T1000 (cell line): ENCODE measurements at regions not wholly inside any gene's neighbourhood (a gene's known extent, or its start where the extent isn't known, plus 50 kb on each side); places are given as distances from the start of the nearest gene placed in this dataset.
"Not testable (repeated sequence)": the region's sequence is repeated elsewhere in the genome, so short reads cannot be mapped to it uniquely, and the experiment has no call there.

ENCODE experiments used
- DNase-seq: peaks from one replicate; lab custom pipeline; 2025; ENCODE audit warnings: mixed read lengths; lab: John Stamatoyannopoulos, UW

DNA sequence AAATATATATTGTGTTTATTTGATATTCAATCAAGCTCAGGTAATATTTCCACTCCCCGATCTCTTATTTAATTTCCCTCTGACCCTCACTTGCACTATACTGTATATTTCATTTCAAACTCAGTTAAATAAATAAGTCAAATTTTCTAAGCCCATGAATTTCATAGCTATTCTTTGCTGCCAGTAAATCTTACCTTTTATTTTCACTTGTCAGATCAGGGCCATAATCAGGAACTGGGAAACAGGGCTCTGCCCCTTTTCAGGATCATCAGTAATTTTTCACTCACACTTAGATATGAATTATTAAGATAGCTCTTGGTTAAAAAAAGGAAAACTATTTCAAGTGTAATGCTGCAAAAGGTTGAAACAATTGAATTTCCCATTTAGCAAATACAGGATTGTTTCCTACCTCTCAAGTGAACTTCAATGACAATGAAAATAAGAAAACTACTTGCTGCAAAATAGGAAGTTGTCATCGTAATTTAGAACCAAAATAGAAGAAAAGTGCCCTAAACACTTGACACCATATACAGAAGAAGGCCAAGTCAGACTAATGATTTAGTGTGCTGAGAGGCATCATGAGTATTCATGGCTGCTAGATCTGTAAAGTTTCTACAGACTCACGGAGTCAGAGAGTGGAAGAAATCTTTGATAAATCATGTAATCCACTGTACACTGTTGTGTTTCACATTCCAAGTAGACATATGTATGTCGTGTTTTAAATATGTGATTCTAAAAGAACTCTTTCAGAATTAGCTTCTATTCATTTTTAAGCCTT is 316.8 kb upstream of the CNTN5 start:
- DNase-seq, result no peak

DNA sequence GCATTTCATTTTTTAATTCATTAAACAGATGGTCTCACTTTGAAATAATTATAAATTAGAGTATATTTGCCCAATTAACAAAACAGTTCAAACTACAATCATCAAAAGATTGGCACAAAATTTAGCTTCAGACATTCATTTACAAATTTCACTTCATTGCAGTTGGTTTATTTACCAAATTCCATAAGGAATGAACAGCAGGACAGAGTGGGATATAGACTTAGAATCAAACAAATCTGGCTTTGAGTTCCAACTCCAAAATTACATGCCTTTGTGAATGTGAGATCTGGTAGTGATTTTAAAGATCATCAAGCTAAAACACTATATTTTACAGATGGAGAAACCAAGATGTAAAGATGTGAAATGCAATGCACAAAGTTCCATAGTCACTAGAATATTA is 310.7 kb upstream of the CNTN5 start:
- DNase-seq, result no peak

DNA sequence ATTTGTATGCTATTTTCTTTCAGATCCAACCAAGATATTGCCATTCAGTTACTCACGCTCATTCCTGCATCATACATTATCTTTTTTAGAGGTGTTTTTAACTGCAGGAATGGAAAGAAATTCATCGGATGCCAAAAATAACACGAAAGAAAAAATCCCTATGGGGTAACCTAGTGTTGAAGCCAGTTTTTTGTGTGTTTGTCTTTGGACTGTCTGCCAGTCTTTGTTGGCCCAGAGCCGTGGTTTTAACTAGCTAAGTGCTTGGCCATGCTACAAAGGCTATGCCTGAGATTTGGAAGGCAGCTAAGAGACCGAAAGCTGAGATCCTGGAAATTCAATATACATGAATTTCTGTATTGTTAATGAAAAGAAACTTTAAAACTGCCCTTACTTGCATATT is 309.8 kb upstream of the CNTN5 start:
- no peak for DNase-seq

DNA sequence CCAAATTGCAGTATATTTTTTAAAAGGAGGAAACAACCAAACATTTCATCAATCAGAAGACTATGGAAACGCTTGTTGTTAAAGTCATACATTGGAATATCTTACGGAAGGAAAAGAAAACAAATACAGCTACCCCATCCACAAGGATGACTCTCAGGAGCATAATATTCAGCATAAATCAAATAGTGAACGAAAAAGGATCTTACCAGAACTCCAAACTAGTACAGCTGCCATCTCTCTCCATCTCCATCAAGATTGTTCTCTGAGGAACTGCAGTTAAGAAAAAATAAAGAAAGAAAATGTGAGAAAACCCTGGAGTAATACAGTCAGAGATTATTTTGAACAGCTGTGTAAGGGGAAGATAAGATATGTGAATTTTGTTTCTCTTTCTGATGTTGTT is 299.8 kb upstream of the CNTN5 start:
- no peak for DNase-seq

DNA sequence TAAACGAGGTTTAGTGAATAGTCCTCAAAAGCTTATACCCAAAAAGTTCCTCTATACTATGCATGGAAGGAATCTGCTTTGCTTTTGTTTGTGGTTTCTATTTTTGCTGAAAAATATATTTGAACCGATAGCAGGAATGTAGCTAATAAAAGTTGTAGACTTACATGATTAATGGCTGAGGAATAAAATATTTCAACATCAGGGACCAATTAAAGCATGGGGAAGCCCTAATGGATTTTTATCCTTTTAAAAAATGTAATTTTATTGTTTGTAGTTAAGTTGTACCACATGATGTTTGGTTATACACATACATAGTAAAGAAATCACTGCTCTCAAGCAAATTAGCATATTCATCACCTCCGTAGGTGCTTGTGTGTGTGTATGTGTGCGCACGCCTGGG is 295.3 kb upstream of the CNTN5 start:
- no peak for DNase-seq

DNA sequence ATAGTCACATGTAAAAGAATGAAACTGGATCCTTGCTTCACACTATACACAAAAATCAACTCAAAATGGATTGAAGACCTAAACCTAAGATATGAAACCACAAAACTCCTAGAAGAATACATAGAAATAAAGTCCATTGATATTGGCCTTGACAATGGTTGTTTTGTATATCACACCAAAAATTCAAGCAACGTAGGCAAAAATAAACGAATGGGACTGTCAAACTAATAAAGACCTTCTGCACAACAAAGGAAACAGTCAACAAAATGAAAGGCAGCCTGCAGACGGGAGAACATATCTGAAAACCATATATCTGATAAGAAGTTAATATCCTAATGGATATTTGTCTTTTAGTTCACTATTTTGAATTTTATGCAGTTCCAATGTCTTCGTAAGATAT is 292.3 kb upstream of the CNTN5 start:
- no peak for DNase-seq

DNA sequence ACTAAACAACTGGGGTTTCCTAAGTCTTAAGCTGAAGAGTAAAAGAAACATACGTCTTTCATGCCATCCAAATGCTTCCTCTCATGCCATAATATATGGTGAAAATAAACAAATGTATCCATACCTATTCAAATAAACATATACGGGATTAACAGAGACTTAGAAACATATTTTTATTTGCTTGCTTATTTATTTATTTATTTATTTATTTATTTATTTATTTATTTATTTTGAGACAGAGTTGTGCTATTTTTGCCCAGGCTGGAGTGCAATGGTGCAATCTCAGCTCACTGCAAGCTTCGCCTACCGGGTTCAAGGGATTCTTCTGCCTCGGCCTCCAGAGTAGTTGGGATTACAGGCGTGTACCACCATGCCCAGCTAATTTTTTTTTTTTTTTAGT is 291.6 kb upstream of the CNTN5 start:
- no peak for DNase-seq

DNA sequence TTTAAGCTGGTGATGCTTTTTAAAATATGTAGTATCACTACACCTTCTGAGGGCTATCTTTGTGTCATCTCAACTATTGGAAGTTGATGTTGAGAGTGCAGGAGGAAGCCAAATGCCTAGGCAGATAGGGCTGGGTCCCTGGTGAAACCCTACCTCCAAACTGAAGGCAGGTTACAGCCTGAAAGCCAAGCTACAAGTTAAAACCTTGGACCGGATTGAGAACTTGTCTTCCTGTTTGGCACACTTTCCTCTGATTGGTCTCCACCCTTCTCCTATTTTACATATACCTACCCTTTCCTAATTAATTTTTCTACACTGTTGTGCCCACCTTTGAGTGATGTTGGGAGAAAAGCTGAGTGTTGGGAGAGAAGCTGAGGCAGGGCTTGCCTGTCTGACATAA is 287.8 kb upstream of the CNTN5 start:
- DNase-seq, result no peak

DNA sequence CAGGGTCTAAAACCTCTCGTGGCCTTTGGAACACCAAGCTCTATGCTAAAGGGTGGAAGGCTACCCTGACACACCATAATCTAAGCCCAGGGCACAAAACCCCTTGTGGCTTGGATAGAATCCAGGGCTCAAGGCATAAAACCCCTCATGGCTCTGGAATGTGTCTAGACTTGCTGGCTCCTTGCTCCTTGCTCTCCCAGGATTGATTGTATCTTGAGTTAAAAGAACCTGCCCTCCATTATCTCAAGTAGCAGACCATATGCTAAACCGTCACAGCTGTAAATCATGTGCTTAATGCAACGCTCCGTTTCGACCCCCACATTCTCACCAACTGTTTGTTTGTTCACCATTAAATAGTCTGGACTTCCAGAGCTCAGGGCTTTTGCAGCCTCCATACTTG is 287.4 kb upstream of the CNTN5 start:
- DNase-seq, result not testable (repeated sequence)

DNA sequence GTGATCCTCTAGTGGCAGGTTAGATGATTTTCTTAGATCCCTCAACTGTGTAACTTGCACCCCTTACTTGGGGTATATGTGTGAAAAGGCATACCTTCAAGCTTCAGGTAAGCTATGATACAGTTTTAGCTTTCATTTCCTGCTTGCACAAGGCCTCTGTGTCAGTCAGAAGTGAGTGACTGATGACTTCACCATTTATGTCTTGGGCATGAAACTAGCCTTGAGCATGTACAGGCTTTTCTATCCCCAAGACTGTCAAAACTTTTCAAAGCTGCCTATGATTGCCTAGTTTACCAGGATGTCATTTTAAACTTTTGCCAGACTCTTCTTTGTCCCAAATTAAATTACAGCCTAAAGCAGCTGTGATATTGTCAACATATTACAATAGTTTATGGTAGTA is 286.1 kb upstream of the CNTN5 start:
- DNase-seq, result no peak

DNA sequence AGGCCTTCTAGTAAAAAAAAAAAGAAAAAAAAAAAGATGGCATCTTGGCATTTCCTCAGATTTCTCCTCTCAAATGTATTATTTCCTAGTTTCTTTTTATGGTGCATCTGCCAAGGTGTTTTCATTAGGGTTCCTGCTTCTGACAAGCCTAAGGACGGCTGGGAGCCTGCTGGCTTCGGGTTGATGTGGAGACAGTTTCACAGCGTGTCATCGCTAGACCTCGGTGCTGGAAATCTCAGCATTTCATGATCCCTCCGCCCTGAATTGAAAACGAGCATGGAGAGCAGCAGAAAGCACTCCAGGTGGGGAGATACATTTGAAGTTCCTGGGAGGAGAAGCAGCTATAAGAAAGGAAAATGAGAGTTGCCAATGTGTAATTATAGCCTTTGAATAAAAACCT is 283.9 kb upstream of the CNTN5 start:
- DNase-seq, result no peak

DNA sequence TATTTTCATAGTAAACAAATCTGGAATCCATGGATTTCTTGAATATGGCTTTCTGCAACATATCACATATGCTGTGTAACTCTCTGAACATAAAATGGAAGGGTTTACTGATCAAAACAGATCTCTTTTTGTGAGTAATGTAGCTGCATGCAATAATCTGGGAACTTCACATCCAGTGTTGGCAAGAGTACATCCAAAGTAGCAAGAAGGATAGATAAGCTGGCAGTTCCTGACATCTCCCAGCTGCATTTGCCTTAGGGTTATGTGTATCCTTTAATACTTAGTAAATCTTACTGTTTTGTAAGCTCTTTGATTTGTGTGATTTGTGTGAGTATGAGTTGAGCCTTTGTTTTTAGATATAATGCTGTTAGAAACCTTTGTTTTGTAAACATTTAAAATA is 280.4 kb upstream of the CNTN5 start:
- no peak for DNase-seq

DNA sequence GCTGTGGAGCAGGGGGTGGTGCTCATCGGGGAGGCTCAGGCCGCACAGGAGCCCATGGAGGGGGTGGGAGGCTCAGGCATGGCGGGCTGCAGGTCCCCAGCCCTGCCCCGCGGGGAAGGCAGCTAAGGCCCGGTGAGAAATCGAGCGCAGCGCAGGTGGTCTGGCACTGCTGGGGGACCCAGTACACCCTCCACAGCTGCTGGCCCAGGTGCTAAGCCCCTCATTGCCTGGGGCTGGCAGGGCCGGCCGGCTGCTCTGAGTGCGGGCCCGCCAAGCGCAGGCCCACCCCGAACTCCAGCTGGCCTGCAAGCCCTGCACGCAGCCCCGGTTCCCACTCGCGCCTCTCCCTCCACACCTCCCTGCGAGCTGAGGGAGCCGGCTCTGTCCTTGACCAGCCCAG is 257.3 kb upstream of the CNTN5 start:
- DNase-seq, result not testable (repeated sequence)

DNA sequence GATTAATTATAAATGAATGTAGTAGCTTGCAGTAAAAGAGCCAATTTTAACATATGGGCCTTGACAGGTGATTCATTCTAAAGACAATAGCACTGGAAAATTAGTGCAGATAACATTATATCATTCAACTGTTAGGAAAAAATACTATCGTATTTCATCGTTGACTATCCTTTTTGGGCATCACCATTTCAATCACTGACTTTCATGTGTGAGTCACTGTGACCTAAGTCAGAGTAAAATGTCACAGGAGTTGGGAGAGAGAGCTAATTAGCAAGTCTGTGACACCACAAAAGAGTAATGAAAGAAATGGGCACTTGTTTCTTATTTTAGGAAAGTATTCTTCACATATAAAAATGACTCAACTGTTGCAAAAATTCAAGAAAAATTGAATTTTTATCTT is 253.8 kb upstream of the CNTN5 start:
- DNase-seq, result no peak

DNA sequence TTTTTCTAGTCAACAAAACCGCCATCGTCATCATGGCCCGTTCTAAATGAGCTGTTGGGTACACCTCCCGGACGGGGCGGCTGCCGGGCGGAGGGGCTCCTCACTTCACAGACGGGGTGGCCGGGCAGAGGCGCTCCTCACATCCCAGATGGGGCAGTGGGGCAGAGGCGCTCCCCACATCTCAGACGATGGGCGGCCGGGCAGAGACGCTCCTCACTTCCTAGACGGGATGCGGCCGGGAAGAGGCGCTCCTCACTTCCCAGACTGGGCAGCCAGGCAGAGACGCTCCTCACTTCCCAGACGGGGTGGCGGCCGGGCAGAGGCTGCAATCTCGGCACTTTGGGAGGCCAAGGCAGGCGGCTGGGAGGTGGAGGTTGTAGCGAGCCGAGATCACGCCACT is 250.7 kb upstream of the CNTN5 start:
- DNase-seq, result not testable (repeated sequence)

DNA sequence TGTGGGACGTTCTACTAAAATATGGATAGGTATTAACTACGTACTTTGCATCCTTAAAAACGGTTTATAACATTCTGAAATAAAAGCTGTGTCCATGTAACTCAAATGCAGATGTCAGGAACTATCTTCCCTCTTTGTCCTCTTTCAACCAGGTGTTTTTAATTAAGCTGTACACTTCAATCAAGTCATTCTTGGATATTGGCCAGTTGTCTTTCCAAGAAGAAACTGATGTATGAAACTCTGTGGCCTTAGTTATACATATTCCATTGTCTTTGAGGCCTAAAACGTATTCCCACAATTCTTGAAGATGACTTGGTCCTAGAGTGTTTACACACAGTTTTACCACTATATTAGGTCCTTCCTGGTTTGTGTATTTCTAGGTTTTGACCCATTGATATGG is 249.0 kb upstream of the CNTN5 start:
- no peak for DNase-seq

DNA sequence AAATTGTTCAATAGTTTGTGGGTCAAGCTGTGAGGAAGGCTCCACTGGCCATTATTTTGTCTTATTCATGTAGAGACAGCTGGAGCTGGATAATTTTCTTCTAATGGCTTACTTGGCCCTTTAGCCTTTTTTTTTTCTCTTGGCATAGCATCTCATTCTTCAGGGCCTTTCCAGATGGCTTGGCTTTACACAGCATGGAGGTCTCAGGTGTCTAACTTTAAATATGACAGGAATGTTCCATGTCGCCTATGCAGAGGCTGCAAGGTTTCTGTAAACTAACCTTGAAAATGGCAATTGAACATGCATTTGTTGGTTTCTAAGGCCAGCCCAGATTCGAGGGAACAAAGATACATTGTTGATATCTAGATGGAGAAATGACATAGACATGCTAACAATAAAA is 247.9 kb upstream of the CNTN5 start:
- no peak for DNase-seq

DNA sequence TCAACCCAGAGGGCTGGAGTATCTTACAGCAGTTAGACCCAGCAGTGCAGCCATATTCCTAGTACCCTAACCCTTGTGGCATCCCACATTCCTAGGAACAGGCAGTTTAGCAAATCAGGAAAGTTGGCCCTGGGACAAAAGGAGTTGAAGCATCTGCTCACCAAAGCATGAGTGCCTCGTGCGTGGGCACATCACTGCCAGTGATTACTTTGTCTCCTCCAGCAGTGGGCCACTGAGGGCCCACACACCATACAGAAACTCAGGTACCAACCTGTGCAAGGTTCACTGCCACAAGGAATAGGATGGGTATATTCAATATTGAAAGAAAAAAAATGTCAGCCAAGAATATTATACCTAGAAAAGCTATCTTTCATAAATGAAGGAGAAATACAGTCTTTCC is 227.5 kb upstream of the CNTN5 start:
- no peak for DNase-seq

DNA sequence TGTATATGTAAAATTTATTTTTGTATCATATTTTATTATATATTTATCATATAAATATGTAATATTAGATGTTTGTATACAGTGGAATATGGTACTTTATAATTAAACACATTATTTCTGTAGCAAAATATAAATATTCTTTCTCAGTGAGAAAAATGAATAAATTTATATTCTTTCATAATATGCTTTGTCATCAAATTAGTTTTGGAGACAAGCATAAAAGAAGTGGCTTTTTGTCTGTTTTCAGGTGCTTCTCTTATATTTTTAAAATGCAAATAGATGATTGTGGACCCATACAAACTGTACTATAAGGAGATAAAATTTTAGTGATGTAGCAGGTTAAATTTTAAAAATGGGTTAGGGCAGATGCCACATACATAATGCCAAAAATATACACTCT is 222.4 kb upstream of the CNTN5 start:
- DNase-seq, result no peak

DNA sequence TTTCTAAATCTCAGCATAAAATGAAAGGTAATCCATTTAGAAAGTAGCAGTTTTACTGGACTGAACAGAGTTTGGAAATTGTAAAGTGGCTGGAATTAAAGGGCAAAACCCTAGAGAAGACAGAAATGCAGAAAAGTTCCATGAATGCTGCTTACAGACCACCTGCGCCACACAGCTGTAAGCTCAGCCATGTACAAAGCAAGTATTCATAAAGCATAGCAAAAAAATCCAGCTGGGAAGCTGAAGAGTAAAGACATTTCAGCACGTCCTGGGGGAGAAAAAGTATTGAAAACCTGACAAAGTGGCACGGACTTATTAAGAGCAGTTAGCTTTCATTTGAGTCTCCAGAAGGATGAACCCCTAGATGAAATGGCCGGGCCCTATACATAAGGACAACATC is 220.1 kb upstream of the CNTN5 start:
- no peak for DNase-seq

DNA sequence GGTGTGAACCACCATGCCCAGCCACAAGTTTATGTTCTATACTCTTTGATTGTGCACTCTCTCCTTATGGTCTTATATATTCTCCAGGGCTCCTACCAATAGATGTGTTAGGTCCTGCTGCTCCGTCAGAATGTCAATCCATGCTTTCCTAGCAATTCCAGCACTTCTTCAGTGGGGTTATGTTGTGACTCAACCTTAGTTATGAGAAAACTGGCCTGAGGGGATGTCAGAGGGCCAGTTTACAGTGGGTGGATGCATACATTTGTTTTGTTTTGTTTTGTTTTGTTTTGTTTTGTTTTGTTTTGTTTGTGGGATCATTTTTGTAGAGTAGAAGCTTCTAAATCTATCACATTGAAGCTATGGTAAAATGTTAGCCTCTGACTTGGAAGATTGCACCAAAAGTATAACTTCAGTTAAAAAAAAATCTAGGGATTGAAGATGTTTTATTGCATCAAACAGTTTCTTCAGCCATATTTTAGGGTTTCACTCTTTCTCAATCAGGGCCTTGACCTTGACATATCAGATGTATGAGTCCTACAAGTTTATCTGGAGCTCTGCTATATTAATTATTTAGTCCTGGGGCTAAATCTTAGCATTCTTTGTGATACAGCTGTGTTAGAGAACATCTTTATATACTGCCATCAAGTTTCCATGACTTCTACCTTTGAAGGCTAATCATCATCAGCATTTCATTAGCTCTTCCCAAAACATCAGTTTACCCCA is 191.6 kb upstream of the CNTN5 start:
- no peak for DNase-seq

DNA sequence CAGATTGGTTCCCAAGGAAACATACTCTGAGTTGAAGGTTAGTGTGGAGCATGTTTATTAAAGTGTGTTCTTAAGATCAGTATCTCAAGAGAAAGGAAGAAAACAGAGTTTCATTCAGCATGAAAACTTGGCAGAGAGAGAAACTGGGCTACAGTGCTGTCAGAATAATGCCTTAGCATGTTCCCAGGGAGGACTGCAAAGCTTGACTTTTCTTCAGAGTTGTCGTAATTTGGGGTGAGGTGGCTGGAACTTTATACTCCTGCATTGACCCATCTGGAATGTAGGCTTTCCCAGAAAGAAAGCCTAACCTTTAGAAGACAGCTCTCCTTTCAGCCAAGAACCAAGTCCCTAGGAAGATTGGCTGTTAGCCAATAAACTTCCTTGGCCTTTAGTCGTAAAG is 190.8 kb upstream of the CNTN5 start:
- DNase-seq, result no peak

DNA sequence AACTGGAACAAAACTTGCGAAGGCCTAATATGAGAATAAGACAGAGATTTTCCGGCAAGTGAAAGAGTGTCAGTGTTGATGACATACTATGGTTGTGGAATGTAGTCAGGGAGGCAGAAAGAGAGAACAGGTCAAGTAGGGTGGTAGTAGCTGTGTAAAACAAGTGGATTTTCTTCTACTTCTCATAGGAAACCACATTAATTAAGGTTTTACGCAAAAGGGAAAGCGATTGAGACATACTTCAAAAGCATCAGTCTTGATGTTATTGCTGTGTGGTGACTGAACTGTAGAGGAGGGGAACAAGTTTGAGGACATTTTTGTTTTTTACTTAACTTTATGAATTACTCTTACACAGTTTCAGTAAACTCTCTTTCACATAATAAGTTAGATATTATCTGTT is 186.0 kb upstream of the CNTN5 start:
- DNase-seq, result no peak

DNA sequence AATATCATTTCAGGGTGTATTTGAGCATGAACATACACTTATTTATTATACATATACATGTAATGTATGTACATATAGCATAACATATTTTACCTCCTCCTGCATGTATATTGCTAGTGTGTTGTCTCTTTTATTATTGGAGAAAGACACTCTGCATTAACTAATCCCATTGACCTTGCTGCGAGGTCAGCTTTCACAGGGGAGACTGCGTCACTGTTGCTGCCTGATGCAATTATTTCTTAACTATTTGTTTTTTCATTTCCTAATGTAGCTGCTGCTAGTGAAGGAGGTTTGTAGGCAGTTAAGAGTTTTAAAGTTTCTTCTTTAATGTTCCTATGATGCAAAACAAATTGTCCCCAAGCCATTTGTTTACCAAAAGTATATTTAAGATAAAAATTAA is 185.4 kb upstream of the CNTN5 start:
- no peak for DNase-seq
